Hepatocyte (in vitro differentiated cells): ENCODE measurements at regions not wholly inside any gene's neighbourhood (a gene's known extent, or its start where the extent isn't known, plus 50 kb on each side); places are given as distances from the start of the nearest gene placed in this dataset.

Source experiments
- EZH2 ChIP-seq: fragments of 200-600 bp; sonication (generic); IDR thresholded peaks from 2 replicates; pipeline ENCODE4 v1.6.1; 2016; ENCODE audit warnings: antibody characterized with exemption, mild to moderate bottlenecking, borderline replicate concordance
- EZH2phosphoT487 ChIP-seq: fragments of 200-600 bp; sonication (generic); IDR thresholded peaks from one replicate; pipeline ENCODE4 v1.6.1; 2018; ENCODE audit warnings: antibody characterized with exemption, mild to moderate bottlenecking, low read depth, moderate library complexity; ENCODE audit not compliant: unreplicated experiment, severe bottlenecking
- TF ChIP-seq, protein P1 (sequence below): fragments of 200-600 bp; sonication (generic); IDR thresholded peaks from 2 replicates; pipeline ENCODE4 v1.5.1; 2016; ENCODE audit warnings: antibody characterized with exemption, mild to moderate bottlenecking; ENCODE audit not compliant: poor library complexity

DNA sequence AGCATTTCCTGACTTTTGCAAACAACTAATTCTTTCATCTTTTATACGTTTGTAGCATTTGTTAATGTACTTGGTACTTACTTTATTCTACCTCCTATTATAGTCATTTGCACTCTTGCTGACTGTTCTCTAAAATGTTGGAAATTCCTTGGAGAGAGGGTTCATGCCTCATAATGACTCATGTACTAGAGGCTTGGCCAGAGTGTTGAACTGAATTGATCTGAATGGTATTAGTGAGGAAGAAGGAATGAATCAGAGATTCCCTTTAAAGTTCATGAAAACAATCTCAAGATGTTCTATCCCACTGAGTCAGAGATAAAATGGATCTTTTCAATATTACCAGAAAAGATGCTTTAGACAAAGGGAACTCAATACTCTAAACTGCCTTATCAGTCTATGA is 383.4 kb downstream of the SEC16B start:
- TF ChIP-seq, protein P1, sequence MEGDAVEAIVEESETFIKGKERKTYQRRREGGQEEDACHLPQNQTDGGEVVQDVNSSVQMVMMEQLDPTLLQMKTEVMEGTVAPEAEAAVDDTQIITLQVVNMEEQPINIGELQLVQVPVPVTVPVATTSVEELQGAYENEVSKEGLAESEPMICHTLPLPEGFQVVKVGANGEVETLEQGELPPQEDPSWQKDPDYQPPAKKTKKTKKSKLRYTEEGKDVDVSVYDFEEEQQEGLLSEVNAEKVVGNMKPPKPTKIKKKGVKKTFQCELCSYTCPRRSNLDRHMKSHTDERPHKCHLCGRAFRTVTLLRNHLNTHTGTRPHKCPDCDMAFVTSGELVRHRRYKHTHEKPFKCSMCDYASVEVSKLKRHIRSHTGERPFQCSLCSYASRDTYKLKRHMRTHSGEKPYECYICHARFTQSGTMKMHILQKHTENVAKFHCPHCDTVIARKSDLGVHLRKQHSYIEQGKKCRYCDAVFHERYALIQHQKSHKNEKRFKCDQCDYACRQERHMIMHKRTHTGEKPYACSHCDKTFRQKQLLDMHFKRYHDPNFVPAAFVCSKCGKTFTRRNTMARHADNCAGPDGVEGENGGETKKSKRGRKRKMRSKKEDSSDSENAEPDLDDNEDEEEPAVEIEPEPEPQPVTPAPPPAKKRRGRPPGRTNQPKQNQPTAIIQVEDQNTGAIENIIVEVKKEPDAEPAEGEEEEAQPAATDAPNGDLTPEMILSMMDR = no peak
- no peak for TF ChIP-seq EZH2
- TF ChIP-seq EZH2phosphoT487 = no peak
